GM12873 (cell line): ENCODE measurements at regions not wholly inside any gene's neighbourhood (a gene's known extent, or its start where the extent isn't known, plus 50 kb on each side); places are given as distances from the start of the nearest gene placed in this dataset.

Experiments
- CTCF ChIP-seq: IDR thresholded peaks from 2 replicates; pipeline ENCODE4 v1.5.1; 2012; ENCODE audit warnings: low read depth, mild to moderate bottlenecking, moderate library complexity, low read length, control low read depth; ENCODE audit not compliant: insufficient read depth; ENCODE audit errors: missing control alignments

- TF ChIP-seq CTCF, result no peak
These were observed 67.7 kb upstream of the RAB4A start for GRCh38 chr1:229203030-229203751.

GRCh38 chr1:229203991-229204632 is 66.8 kb upstream of the RAB4A start:
- TF ChIP-seq CTCF, result no peak

- no peak for TF ChIP-seq CTCF
These were observed 65.8 kb upstream of the RAB4A start for GRCh38 chr1:229204921-229205777.

GRCh38 chr1:229205854-229206253 is 65.1 kb upstream of the RAB4A start:
- TF ChIP-seq CTCF, result no peak

- TF ChIP-seq CTCF, result no peak
These were observed 63.0 kb upstream of the RAB4A start for GRCh38 chr1:229207916-229208315.

- TF ChIP-seq CTCF, result no peak
These were observed 62.4 kb upstream of the RAB4A start for GRCh38 chr1:229208481-229208880.

- no peak for TF ChIP-seq CTCF
These were observed 61.5 kb upstream of the RAB4A start for GRCh38 chr1:229209386-229209785.
